ENCODE measurements at regions not wholly inside any gene's neighbourhood (a gene's known extent, or its start where the extent isn't known, plus 50 kb on each side); places are given as distances from the start of the nearest gene placed in this dataset.

DNA sequence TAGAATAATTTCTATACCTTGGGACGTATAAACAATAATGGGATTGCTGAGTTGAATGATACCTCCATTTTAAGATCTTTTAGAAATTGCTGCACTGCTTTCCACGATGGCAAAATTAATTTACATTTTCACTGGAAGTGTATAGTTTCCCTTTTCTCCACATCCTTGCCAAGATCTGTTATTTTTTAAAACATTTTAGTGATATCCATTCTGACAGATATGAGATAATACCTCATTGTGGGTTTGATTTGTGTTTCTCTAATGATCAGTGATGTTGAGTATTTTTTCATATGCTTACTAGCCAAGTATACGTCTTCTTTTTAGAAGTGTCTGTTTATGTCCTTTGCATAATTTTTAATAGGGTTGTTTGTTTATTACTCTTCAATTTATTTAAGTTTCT is 908.5 kb upstream of the CNTNAP5 start:
- ChIA-PET CTCF (no interaction called here), POLR2A (no interaction called here)
- TF ChIP-seq, protein P1, sequence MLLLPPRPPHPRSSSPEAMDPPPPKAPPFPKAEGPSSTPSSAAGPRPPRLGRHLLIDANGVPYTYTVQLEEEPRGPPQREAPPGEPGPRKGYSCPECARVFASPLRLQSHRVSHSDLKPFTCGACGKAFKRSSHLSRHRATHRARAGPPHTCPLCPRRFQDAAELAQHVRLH (tag by site-specific recombination; IDR thresholded peaks at IDR 0.05), result no peak
- no peak for TF ChIP-seq GLIS1 (tag by site-specific recombination; IDR thresholded peaks at IDR 0.05)
- TF ChIP-seq OSR2 (tag by site-specific recombination; IDR thresholded peaks at IDR 0.05), result no peak
- no peak overlapping the region for H3K27ac ChIP-seq (ENCODE audit: extremely low read depth, low read depth, low read length)
- H3K36me3 ChIP-seq (ENCODE audit: control insufficient read depth in 2 of 2, insufficient read depth in 1 of 2, low read length in 2 of 2), result no peaks in the 10 kb centered on the region
- H3K4me3 ChIP-seq (ENCODE audit: low read depth, low read length), result no peak overlapping the region
- H3K4me1 ChIP-seq (ENCODE audit: control insufficient read depth, insufficient read depth, low read length), result no peaks in the 10 kb centered on the region
- H3K9me3 ChIP-seq (ENCODE audit: control insufficient read depth, insufficient read depth, low read depth, low read length), result no peaks in the 10 kb centered on the region

DNA sequence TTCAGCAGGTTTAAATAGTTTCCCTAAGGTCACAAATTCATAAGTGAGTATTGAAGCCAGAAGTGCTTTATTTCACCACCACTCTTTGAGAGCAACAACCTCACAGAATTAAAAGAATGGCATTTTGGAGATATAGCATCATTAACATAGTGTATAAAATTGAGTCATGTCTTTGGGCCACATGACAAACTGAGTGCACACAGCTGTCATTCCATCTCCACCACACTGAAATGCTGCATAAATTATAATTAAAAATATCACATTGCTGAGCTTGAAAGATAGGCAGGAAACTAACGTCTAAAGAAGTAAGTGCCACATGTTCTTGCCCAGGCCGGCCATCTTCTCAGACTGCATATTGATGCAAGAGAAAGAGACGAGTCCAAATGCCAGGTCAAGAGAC is 897.9 kb upstream of the CNTNAP5 start:
- no peaks in the 10 kb centered on the region for H3K36me3 ChIP-seq (ENCODE audit: control insufficient read depth in 2 of 2, insufficient read depth in 1 of 2, low read length in 2 of 2)
- H3K4me3 ChIP-seq (ENCODE audit: low read depth, low read length), result no peak overlapping the region
- no peaks in the 10 kb centered on the region for H3K9me3 ChIP-seq (ENCODE audit: control insufficient read depth, insufficient read depth, low read depth, low read length)
- TF ChIP-seq, protein P2, sequence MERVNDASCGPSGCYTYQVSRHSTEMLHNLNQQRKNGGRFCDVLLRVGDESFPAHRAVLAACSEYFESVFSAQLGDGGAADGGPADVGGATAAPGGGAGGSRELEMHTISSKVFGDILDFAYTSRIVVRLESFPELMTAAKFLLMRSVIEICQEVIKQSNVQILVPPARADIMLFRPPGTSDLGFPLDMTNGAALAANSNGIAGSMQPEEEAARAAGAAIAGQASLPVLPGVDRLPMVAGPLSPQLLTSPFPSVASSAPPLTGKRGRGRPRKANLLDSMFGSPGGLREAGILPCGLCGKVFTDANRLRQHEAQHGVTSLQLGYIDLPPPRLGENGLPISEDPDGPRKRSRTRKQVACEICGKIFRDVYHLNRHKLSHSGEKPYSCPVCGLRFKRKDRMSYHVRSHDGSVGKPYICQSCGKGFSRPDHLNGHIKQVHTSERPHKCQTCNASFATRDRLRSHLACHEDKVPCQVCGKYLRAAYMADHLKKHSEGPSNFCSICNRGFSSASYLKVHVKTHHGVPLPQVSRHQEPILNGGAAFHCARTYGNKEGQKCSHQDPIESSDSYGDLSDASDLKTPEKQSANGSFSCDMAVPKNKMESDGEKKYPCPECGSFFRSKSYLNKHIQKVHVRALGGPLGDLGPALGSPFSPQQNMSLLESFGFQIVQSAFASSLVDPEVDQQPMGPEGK (tag by site-specific recombination; IDR thresholded peaks at IDR 0.05), result no peak
- TF ChIP-seq TRIM28 (IDR thresholded peaks at IDR 0.05; ENCODE audit: borderline replicate concordance, low read length), result no peak
- TF ChIP-seq, protein P3, sequence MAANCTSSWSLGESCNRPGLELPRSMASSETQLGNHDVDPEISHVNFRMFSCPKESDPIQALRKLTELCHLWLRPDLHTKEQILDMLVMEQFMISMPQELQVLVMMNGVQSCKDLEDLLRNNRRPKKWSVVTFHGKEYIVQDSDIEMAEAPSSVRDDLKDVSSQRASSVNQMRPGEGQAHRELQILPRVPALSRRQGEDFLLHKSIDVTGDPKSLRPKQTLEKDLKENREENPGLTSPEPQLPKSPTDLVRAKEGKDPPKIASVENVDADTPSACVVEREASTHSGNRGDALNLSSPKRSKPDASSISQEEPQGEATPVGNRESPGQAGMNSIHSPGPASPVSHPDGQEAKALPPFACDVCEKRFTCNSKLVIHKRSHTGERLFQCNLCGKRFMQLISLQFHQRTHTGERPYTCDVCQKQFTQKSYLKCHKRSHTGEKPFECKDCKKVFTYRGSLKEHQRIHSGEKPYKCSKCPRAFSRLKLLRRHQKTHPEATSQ (tag by site-specific recombination; IDR thresholded peaks at IDR 0.05), result no peak
- TF ChIP-seq ZNF121 (tag by site-specific recombination; IDR thresholded peaks at IDR 0.05), result no peak
- TF ChIP-seq ZNF416 (tag by site-specific recombination; IDR thresholded peaks at IDR 0.05), result no peak
- no peak for TF ChIP-seq ZNF555 (tag by site-specific recombination; conservative IDR thresholded peaks at IDR 0.05)
- TF ChIP-seq KLF8 (tag by site-specific recombination; IDR thresholded peaks at IDR 0.05), result no peak
- TF ChIP-seq ZNF426 (tag by site-specific recombination; IDR thresholded peaks at IDR 0.05), result no peak
- TF ChIP-seq ZNF423 (tag by site-specific recombination; IDR thresholded peaks at IDR 0.05), result no peak
- no peak for TF ChIP-seq ZNF221 (tag by site-specific recombination; IDR thresholded peaks at IDR 0.05; ENCODE audit: borderline replicate concordance)
- TF ChIP-seq ZNF112 (tag by site-specific recombination; IDR thresholded peaks at IDR 0.05), result no peak
- no peak for TF ChIP-seq ZBTB21 (tag by site-specific recombination; IDR thresholded peaks at IDR 0.05)
- TF ChIP-seq, protein P4, sequence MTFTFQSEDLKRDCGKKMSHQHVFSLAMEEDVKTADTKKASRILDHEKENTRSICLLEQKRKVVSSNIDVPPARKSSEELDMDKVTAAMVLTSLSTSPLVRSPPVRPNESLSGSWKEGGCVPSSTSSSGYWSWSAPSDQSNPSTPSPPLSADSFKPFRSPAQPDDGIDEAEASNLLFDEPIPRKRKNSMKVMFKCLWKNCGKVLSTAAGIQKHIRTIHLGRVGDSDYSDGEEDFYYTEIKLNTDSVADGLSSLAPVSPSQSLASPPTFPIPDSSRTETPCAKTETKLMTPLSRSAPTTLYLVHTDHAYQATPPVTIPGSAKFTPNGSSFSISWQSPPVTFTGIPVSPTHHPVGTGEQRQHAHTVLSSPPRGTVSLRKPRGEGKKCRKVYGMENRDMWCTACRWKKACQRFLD (tag by site-specific recombination; IDR thresholded peaks at IDR 0.05), result no peak
- TF ChIP-seq OSR2 (tag by site-specific recombination; IDR thresholded peaks at IDR 0.05), result no peak
- TF ChIP-seq ZNF239 (tag by site-specific recombination; IDR thresholded peaks at IDR 0.05), result no peak
- no peak for TF ChIP-seq ZNF701 (tag by site-specific recombination; IDR thresholded peaks at IDR 0.05)
- no peak for TF ChIP-seq ZNF747 (tag by site-specific recombination; IDR thresholded peaks at IDR 0.05)
- TF ChIP-seq ZNF184 (tag by site-specific recombination; IDR thresholded peaks at IDR 0.05), result no peak
- TF ChIP-seq, protein P5, sequence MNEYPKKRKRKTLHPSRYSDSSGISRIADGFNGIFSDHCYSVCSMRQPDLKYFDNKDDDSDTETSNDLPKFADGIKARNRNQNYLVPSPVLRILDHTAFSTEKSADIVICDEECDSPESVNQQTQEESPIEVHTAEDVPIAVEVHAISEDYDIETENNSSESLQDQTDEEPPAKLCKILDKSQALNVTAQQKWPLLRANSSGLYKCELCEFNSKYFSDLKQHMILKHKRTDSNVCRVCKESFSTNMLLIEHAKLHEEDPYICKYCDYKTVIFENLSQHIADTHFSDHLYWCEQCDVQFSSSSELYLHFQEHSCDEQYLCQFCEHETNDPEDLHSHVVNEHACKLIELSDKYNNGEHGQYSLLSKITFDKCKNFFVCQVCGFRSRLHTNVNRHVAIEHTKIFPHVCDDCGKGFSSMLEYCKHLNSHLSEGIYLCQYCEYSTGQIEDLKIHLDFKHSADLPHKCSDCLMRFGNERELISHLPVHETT (tag by site-specific recombination; IDR thresholded peaks at IDR 0.05), result no peak
- TF ChIP-seq ZNF202 (tag by site-specific recombination; IDR thresholded peaks at IDR 0.05; ENCODE audit: borderline replicate concordance), result no peak
- CTCF ChIA-PET, result no interaction called here
- no peaks in the 10 kb centered on the region for H3K4me1 ChIP-seq (ENCODE audit: control insufficient read depth, insufficient read depth, low read length)
- no peak overlapping the region for H3K27ac ChIP-seq (ENCODE audit: extremely low read depth, low read depth, low read length)
- POLR2A ChIA-PET, result no interaction called here
